K562 (cell line): ENCODE measurements at regions not wholly inside any gene's neighbourhood (a gene's known extent, or its start where the extent isn't known, plus 50 kb on each side); places are given as distances from the start of the nearest gene placed in this dataset.

Source experiments
- ATAC-seq: fragments of 200-7000 bp; cut with Tn5 transposase; 3 replicates; pipeline ENCODE4 v1.9.1; 2020; ENCODE audit warnings: moderate library complexity
- BruUV-seq: library from RNA; stranded (reverse); fragments of 400-500 nt; replicated peaks from 2 replicates; lab custom pipeline; 2021; lab: Mats Ljungman, UMichigan
- CTCF ChIA-PET: fragments of 300-600 bp; formaldehyde crosslinking; extraction: SDS; loops from one replicate; lab custom pipeline; 2021; ENCODE audit warnings: low intra/inter-chr PET ratio; lab: Yijun Ruan, JAX
- POLR2A ChIA-PET: fragments of 300-600, 350-650 bp; sonication (Branson Sonifier 250); formaldehyde crosslinking; extraction: SDS; loops from one replicate; lab custom pipeline; 2021; ENCODE audit warnings: antibody characterized with exemption, inconsistent platforms; lab: Yijun Ruan, JAX
- DNase-seq, 4 experiments: peaks; one replicate each; pipeline versions ENCODE4 v3.0.0 to v3.0.0-alpha.2; 2011 to 2018; ENCODE audit warnings: low spot score in 3 of 4, mixed read lengths in 3 of 4; ENCODE audit errors: extremely low read depth in 1 of 4
- FAIRE-seq: peaks from 2 replicates; lab custom pipeline; 2011; peaks lifted over from hg19 to GRCh38; lab: Jason Lieb, UNC
- H2AFZ ChIP-seq: 2 replicates; pipeline ENCODE4 v1.6.0; 2011; ENCODE audit warnings: low read depth, low read length, control low read depth, inconsistent platforms
- H3K27ac ChIP-seq: fragments of 200-600 bp; 3 replicates; pipeline ENCODE4 v1.8.0; 2011; ENCODE audit warnings: low read depth, mild to moderate bottlenecking, control low read depth, inconsistent platforms, low read length, moderate library complexity, mixed read lengths; ENCODE audit errors: extremely low read depth
- H3K27me3 ChIP-seq, 2 experiments: fragments of 300-600 bp in 1 of 2; 2 replicates in 1 of 2; 3 replicates in 1 of 2; pipeline versions ENCODE4 v1.6.0 to v1.8.0; 2011; ENCODE audit warnings: inconsistent platforms in 2 of 2, low read length in 2 of 2, mild to moderate bottlenecking in 1 of 2, mixed read lengths in 1 of 2, moderate library complexity in 1 of 2; ENCODE audit not compliant: control insufficient read depth in 2 of 2, insufficient read depth in 2 of 2
- H3K36me3 ChIP-seq: fragments of 300-600 bp; 3 replicates; pipeline ENCODE4 v1.8.0; 2011; ENCODE audit warnings: mild to moderate bottlenecking, low read length, inconsistent platforms; ENCODE audit not compliant: control insufficient read depth, insufficient read depth
- H3K4me1 ChIP-seq, 2 experiments: fragments of 200-600 bp in 1 of 2; replicated peaks in 1 of 2; 2 replicates in 1 of 2; 3 replicates in 1 of 2; pipeline versions ENCODE4 v1.5.1 to v1.8.0; 2011; ENCODE audit warnings: inconsistent platforms in 2 of 2, low read length in 2 of 2, mild to moderate bottlenecking in 1 of 2, mixed read lengths in 1 of 2, moderate library complexity in 1 of 2; ENCODE audit not compliant: control insufficient read depth in 2 of 2, insufficient read depth in 2 of 2
- H3K4me2 ChIP-seq: 2 replicates; pipeline ENCODE4 v1.6.1; 2011; ENCODE audit warnings: low read length, control low read depth, inconsistent platforms, mixed read lengths; ENCODE audit not compliant: insufficient read depth
- H3K4me3 ChIP-seq: fragments of 200-600 bp; sonication (generic), shearing (Covaris generic); 2 replicates; pipeline ENCODE4 v1.5.1; 2016; ENCODE audit warnings: control low read depth, inconsistent platforms
- H3K79me2 ChIP-seq: fragments of 200-600 bp; 3 replicates; pipeline ENCODE4 v1.8.0; 2011; ENCODE audit warnings: low read length, inconsistent platforms; ENCODE audit not compliant: control insufficient read depth, insufficient read depth
- H3K9ac ChIP-seq, 2 experiments: 2 replicates each; pipeline versions ENCODE4 v1.6.0 to v1.6.1; 2011; ENCODE audit warnings: low read depth in 2 of 2, low read length in 2 of 2, control low read depth in 1 of 2, inconsistent platforms in 1 of 2, mild to moderate bottlenecking in 1 of 2, mixed read lengths in 1 of 2; ENCODE audit not compliant: insufficient read depth in 1 of 2
- H3K9me1 ChIP-seq: one replicate; pipeline ENCODE4 v1.6.0; 2011; ENCODE audit warnings: inconsistent platforms, mild to moderate bottlenecking, low read length, moderate library complexity; ENCODE audit not compliant: control insufficient read depth, insufficient read depth
- H3K9me3 ChIP-seq: replicated peaks from 2 replicates; pipeline ENCODE4 v1.5.1; 2011; ENCODE audit warnings: low read depth, low read length, inconsistent platforms; ENCODE audit not compliant: control insufficient read depth, insufficient read depth
- H4K20me1 ChIP-seq: replicated peaks from 2 replicates; pipeline ENCODE4 v1.6.1; 2011; ENCODE audit warnings: low read length, inconsistent platforms, mixed read lengths; ENCODE audit not compliant: control insufficient read depth, insufficient read depth
- ATF4 ChIP-seq: fragments of 450-650 bp; formaldehyde crosslinking; IDR thresholded peaks from 2 replicates; pipeline ENCODE4 v1.4.0; 2022; ENCODE audit warnings: mild to moderate bottlenecking, moderate library complexity
- CEBPG ChIP-seq, 3 experiments: fragments of 200-800 bp in 1 of 3; sonication (Bioruptor generic) in 1 of 3; sonication (generic) in 1 of 3; formaldehyde crosslinking in 1 of 3; IDR thresholded peaks in 2 of 3; conservative IDR thresholded peaks in 1 of 3; 2 replicates each; pipeline versions ENCODE4 v1.6.1 to v1.8.0; 2016 to 2022; ENCODE audit warnings: missing compliant biosample characterization in 2 of 3, missing genetic modification characterization in 2 of 3, mild to moderate bottlenecking in 1 of 3, missing genetic modification reagents in 1 of 3
- in situ Hi-C: fragments of 300-500 bp; cut with MboI; formaldehyde crosslinking; loops from 4 replicates; pipeline ENCODE4 v1.15.0; 2018; ENCODE audit warnings: inconsistent platforms, mixed read lengths
- intact Hi-C: fragments of 100-400 bp; cut with micrococcal nuclease; formaldehyde crosslinking; loops from 2 replicates; pipeline ENCODE4 v1.14.2; 2022
- TF ChIP-seq, protein P1 (sequence below): sonication (generic); formaldehyde crosslinking; IDR thresholded peaks from 2 replicates; pipeline ENCODE4 v1.8.0; 2022; ENCODE audit warnings: missing genetic modification reagents, mild to moderate bottlenecking, borderline replicate concordance

DNA sequence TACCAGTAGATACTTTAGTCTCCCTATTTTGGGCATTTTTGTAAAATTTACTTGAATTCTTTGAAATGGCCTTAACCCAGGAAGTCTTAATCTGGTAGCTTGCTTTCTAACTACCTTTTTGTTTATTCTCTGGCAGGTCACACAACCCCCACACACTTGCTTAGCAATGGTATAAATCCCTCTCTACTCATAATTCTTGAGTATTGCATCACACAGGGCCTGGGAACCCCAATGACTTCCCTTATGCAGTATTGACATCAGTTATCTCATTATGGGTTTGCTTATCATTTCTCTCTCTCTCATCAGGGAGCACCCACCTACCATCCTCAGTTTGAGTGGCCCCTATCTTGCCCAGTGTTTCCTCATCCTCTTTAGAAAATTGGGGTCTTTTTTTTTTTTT lies 207.1 kb downstream of the KCNS3 start:
- DNase-seq = no peak
- Histone ChIP-seq H4K20me1 (no peaks in the 10 kb centered on the region), H3K79me2 (no peaks in the 10 kb centered on the region), H3K9ac (no peak overlapping the region), H3K27ac (no peak overlapping the region), H3K4me1 (no peaks in the 10 kb centered on the region), H3K4me3 (no peak overlapping the region), H3K36me3 (no peaks in the 10 kb centered on the region), H2AFZ (no peak overlapping the region), H3K27me3 (no peaks in the 10 kb centered on the region), H3K4me2 (no peak overlapping the region), H3K9me1 (no peaks in the 10 kb centered on the region), H3K9me3 (no peaks in the 10 kb centered on the region)
- in situ Hi-C loops = no loop called here
- ChIA-PET CTCF (no interaction called here), POLR2A (no interaction called here)
- no peak for ATAC-seq
- no peak for FAIRE-seq
- intact Hi-C loops = no loop called here
- BruUV-seq = no TSS peak
- TF ChIP-seq, protein P1, sequence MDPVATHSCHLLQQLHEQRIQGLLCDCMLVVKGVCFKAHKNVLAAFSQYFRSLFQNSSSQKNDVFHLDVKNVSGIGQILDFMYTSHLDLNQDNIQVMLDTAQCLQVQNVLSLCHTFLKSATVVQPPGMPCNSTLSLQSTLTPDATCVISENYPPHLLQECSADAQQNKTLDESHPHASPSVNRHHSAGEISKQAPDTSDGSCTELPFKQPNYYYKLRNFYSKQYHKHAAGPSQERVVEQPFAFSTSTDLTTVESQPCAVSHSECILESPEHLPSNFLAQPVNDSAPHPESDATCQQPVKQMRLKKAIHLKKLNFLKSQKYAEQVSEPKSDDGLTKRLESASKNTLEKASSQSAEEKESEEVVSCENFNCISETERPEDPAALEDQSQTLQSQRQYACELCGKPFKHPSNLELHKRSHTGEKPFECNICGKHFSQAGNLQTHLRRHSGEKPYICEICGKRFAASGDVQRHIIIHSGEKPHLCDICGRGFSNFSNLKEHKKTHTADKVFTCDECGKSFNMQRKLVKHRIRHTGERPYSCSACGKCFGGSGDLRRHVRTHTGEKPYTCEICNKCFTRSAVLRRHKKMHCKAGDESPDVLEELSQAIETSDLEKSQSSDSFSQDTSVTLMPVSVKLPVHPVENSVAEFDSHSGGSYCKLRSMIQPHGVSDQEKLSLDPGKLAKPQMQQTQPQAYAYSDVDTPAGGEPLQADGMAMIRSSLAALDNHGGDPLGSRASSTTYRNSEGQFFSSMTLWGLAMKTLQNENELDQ = no peak
- TF ChIP-seq CEBPG (CRISPR knock-in tag; IDR thresholded peaks at IDR 0.05) = no peak
- peak; percentile 13 to 57; a peak in 2 of 4 replicates for TF ChIP-seq CEBPG (tag; conservative IDR thresholded peaks at IDR 0.05 in 1 of 2, IDR thresholded peaks at IDR 0.05 in 1 of 2)
- TF ChIP-seq ATF4 (CRISPR knock-in tag) = 0 out of 2 replicates have a peak, but pooled peaks have one; percentile 39
